HCT116 (cell line): ENCODE measurements at regions not wholly inside any gene's neighbourhood (a gene's known extent, or its start where the extent isn't known, plus 50 kb on each side); places are given as distances from the start of the nearest gene placed in this dataset.

ENCODE experiments used
- ATAC-seq: fragments of 200-7000 bp; cut with Tn5 transposase; 2 replicates; pipeline ENCODE4 v1.9.1; 2020; ENCODE audit warnings: mild to moderate bottlenecking, moderate library complexity
- BruUV-seq: library from RNA; stranded (reverse); fragments of 400-500 nt; replicated peaks from 2 replicates; lab custom pipeline; 2021; lab: Mats Ljungman, UMichigan
- CTCF ChIA-PET: fragments of 300-600 bp; sonication (Branson Sonifier 250); formaldehyde crosslinking; loops from one replicate; lab custom pipeline; 2021; ENCODE audit warnings: antibody characterized with exemption; lab: Charles Lee
- POLR2A ChIA-PET: fragments of 300-600, 350-600 bp; sonication (Branson Sonifier 250); formaldehyde crosslinking; loops from one replicate; lab custom pipeline; 2021; ENCODE audit warnings: antibody characterized with exemption; lab: Charles Lee
- RAD21 ChIA-PET, 2 experiments: fragments of 300-600 bp; sonication (Branson Sonifier 250); formaldehyde crosslinking; loops; one replicate each; lab custom pipeline; 2023; ENCODE audit warnings: low total read pairs in 2 of 2; ENCODE audit not compliant: uncharacterized antibody in 2 of 2, unreplicated experiment in 2 of 2, low non-redundant PET in 1 of 2; lab: Charles Lee
- DNase-seq: peaks from one replicate; pipeline ENCODE4 v3.0.0-alpha.2; 2010; ENCODE audit warnings: low read depth, low spot score
- H2AFZ ChIP-seq: fragments of 200-600 bp; shearing (Covaris generic), sonication (generic); 2 replicates; pipeline ENCODE4 v1.6.1; 2017; ENCODE audit warnings: low read depth, mixed run types, mixed read lengths, antibody characterized with exemption, low read length; ENCODE audit not compliant: poor library complexity, severe bottlenecking
- H3K27ac ChIP-seq: 2 replicates; pipeline ENCODE4 v1.5.1; 2012; ENCODE audit warnings: low read depth, low read length
- H3K27me3 ChIP-seq: fragments of 200-600 bp; sonication (generic); 2 replicates; pipeline ENCODE4 v1.6.1; 2016; ENCODE audit warnings: mixed run types, low read length, mixed read lengths; ENCODE audit not compliant: insufficient read depth
- H3K36me3 ChIP-seq, 2 experiments: fragments of 200-500 bp in 1 of 2; fragments of 200-600 bp in 1 of 2; sonication (Bioruptor generic) in 1 of 2; sonication (generic) in 1 of 2; 2 replicates each; pipeline versions ENCODE4 v1.5.1 to v1.6.1; 2014 to 2016; ENCODE audit warnings: low read length in 2 of 2, inconsistent platforms in 1 of 2, mixed read lengths in 1 of 2, mixed run types in 1 of 2; ENCODE audit not compliant: insufficient read depth in 2 of 2, control insufficient read depth in 1 of 2
- H3K4me1 ChIP-seq, 2 experiments: fragments of 200-600 bp in 1 of 2; sonication (generic) in 1 of 2; 2 replicates each; pipeline versions ENCODE4 v1.5.1 to v1.6.1; 2012 to 2017; ENCODE audit warnings: low read length in 2 of 2, inconsistent platforms in 1 of 2, mild to moderate bottlenecking in 1 of 2, mixed read lengths in 1 of 2, mixed run types in 1 of 2, moderate library complexity in 1 of 2; ENCODE audit not compliant: insufficient read depth in 2 of 2, control insufficient read depth in 1 of 2
- H3K4me2 ChIP-seq: fragments of 200-600 bp; sonication (generic); 2 replicates; pipeline ENCODE4 v1.6.1; 2017; ENCODE audit warnings: mixed run types, low read length, mixed read lengths
- H3K4me3 ChIP-seq, 2 experiments: fragments of 200-600 bp in 1 of 2; sonication (generic) in 1 of 2; replicated peaks in 1 of 2; 2 replicates each; pipeline ENCODE4 v1.5.1; 2011 to 2016; ENCODE audit warnings: low read length in 2 of 2, control low read depth in 1 of 2, low read depth in 1 of 2, mild to moderate bottlenecking in 1 of 2, mixed read lengths in 1 of 2, mixed run types in 1 of 2
- H3K79me2 ChIP-seq: fragments of 200-600 bp; sonication (generic); 2 replicates; pipeline ENCODE4 v1.6.1; 2017; ENCODE audit warnings: mild to moderate bottlenecking, mixed run types, low read length, moderate library complexity, mixed read lengths; ENCODE audit not compliant: insufficient read depth
- H3K9ac ChIP-seq: fragments of 200-600 bp; sonication (generic); 2 replicates; pipeline ENCODE4 v1.6.1; 2016; ENCODE audit warnings: low read length, mixed read lengths
- H3K9me2 ChIP-seq: fragments of 200-600 bp; sonication (generic), shearing (Covaris generic); 2 replicates; pipeline ENCODE4 v1.6.1; 2017; ENCODE audit warnings: mixed run types, mild to moderate bottlenecking, moderate library complexity; ENCODE audit not compliant: insufficient read depth
- H3K9me3 ChIP-seq, 2 experiments: fragments of 200-500 bp in 1 of 2; fragments of 200-600 bp in 1 of 2; sonication (Bioruptor generic) in 1 of 2; sonication (generic) in 1 of 2; 2 replicates each; pipeline ENCODE4 v1.6.1; 2014 to 2017; ENCODE audit warnings: low read length in 2 of 2, mixed read lengths in 2 of 2, inconsistent platforms in 1 of 2, low read depth in 1 of 2, mild to moderate bottlenecking in 1 of 2, mixed run types in 1 of 2, moderate library complexity in 1 of 2; ENCODE audit not compliant: control insufficient read depth in 1 of 2, insufficient read depth in 1 of 2
- H4K20me1 ChIP-seq: fragments of 200-600 bp; sonication (generic), shearing (Covaris generic); 2 replicates; pipeline ENCODE4 v1.6.1; 2017; ENCODE audit warnings: mixed run types, mild to moderate bottlenecking, moderate library complexity; ENCODE audit not compliant: insufficient read depth
- ATF3 ChIP-seq: IDR thresholded peaks from 2 replicates; pipeline ENCODE4 v1.6.1; 2012
- CBX3 ChIP-seq: IDR thresholded peaks from 2 replicates; pipeline ENCODE4 v1.6.1; 2012; ENCODE audit warnings: low read depth
- CTCF ChIP-seq, 3 experiments: fragments of 200-600 bp in 1 of 3; sonication (generic) in 1 of 3; IDR thresholded peaks in 2 of 3; conservative IDR thresholded peaks in 1 of 3; 2 replicates each; pipeline ENCODE4 v1.5.1; 2012 to 2017; ENCODE audit warnings: low read depth in 2 of 3, low read length in 2 of 3, antibody characterized with exemption in 1 of 3, borderline replicate concordance in 1 of 3, control low read depth in 1 of 3, mild to moderate bottlenecking in 1 of 3, mixed read lengths in 1 of 3, mixed run types in 1 of 3, moderate library complexity in 1 of 3; ENCODE audit not compliant: insufficient read depth in 1 of 3
- ELF1 ChIP-seq: IDR thresholded peaks from 2 replicates; pipeline ENCODE4 v1.6.1; 2012; ENCODE audit warnings: low read depth, borderline replicate concordance
- EZH2 ChIP-seq: fragments of 200-600 bp; sonication (generic); IDR thresholded peaks from 2 replicates; pipeline ENCODE4 v1.6.1; 2017; ENCODE audit warnings: antibody characterized with exemption, mixed run types
- POLR2A ChIP-seq: IDR thresholded peaks from 2 replicates; pipeline ENCODE4 v1.7.0; 2011; ENCODE audit warnings: borderline replicate concordance; ENCODE audit not compliant: insufficient read depth, insufficient read length; ENCODE audit errors: extremely low read depth
- SIN3A ChIP-seq: IDR thresholded peaks from 2 replicates; pipeline ENCODE4 v1.6.1; 2012; ENCODE audit warnings: low read depth
- SRF ChIP-seq: IDR thresholded peaks from 2 replicates; pipeline ENCODE4 v1.6.1; 2012; ENCODE audit warnings: low read depth
- YY1 ChIP-seq: IDR thresholded peaks from 2 replicates; pipeline ENCODE4 v1.6.1; 2011; ENCODE audit warnings: low read length, low read depth, moderate library complexity, mild to moderate bottlenecking; ENCODE audit not compliant: insufficient replicate concordance; ENCODE audit errors: extremely low read depth
- intact Hi-C: fragments of 100-400 bp; cut with micrococcal nuclease; formaldehyde crosslinking; loops from 2 replicates; pipeline ENCODE4 v1.10.0; 2022
- TF ChIP-seq, protein P1 (sequence below): IDR thresholded peaks from 2 replicates; pipeline ENCODE4 v1.6.1; 2011; ENCODE audit warnings: mild to moderate bottlenecking, low read length, moderate library complexity; ENCODE audit not compliant: insufficient replicate concordance; ENCODE audit errors: extremely low read depth

GRCh38 chr22:22946131-22946530 is 58.5 kb downstream of the IGLL5 start:
- no peaks in the 10 kb centered on the region for H4K20me1 ChIP-seq
- no peaks in the 10 kb centered on the region for H3K9me3 ChIP-seq
- H3K36me3 ChIP-seq = no peaks in the 10 kb centered on the region
- no peak for TF ChIP-seq POLR2A
- TF ChIP-seq CBX3 = no peak
- no peak for TF ChIP-seq SRF
- TF ChIP-seq YY1 = no peak
- no peak for TF ChIP-seq CTCF (IDR thresholded peaks at IDR 0.05 in 2 of 3, conservative IDR thresholded peaks at IDR 0.05 in 1 of 3; ENCODE audit: borderline replicate concordance in 1 of 3, insufficient read depth in 1 of 3, low read depth in 2 of 3, low read length in 2 of 3)
- no peak for TF ChIP-seq ATF3
- TF ChIP-seq EZH2 = no peak
- TF ChIP-seq SIN3A = no peak
- no peak for TF ChIP-seq ELF1
- TF ChIP-seq, protein P1, sequence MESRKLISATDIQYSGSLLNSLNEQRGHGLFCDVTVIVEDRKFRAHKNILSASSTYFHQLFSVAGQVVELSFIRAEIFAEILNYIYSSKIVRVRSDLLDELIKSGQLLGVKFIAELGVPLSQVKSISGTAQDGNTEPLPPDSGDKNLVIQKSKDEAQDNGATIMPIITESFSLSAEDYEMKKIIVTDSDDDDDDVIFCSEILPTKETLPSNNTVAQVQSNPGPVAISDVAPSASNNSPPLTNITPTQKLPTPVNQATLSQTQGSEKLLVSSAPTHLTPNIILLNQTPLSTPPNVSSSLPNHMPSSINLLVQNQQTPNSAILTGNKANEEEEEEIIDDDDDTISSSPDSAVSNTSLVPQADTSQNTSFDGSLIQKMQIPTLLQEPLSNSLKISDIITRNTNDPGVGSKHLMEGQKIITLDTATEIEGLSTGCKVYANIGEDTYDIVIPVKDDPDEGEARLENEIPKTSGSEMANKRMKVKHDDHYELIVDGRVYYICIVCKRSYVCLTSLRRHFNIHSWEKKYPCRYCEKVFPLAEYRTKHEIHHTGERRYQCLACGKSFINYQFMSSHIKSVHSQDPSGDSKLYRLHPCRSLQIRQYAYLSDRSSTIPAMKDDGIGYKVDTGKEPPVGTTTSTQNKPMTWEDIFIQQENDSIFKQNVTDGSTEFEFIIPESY = no peak
- no peaks in the 10 kb centered on the region for H3K9me2 ChIP-seq
- ATAC-seq (no peak), DNase-seq (no peak)
- H3K4me3 ChIP-seq = no peak overlapping the region
- no peak overlapping the region for H3K4me2 ChIP-seq
- ChIA-PET POLR2A (no interaction called here), RAD21 (no interaction called here), CTCF (interaction anchor here (1.2 kb wide), 1 partner anchor 136 kb away, joined by 3 read pairs; no protein-coding TSS in a partner anchor)
- intact Hi-C loops = no loop called here
- BruUV-seq = no TSS peak
- no peaks in the 10 kb centered on the region for H3K79me2 ChIP-seq
- H2AFZ ChIP-seq = no peak overlapping the region
- no peak overlapping the region for H3K27ac ChIP-seq
- H3K9ac ChIP-seq = no peak overlapping the region
- no peaks in the 10 kb centered on the region for H3K27me3 ChIP-seq
- H3K4me1 ChIP-seq = peaks cover 0 to 3% of the 10 kb centered on the region in 2 experiments; a peak in 1 of 4 replicates
